SK-N-SH (cell line): ENCODE measurements at regions not wholly inside any gene's neighbourhood (a gene's known extent, or its start where the extent isn't known, plus 50 kb on each side); places are given as distances from the start of the nearest gene placed in this dataset.

ENCODE experiments used
- CTCF ChIA-PET: fragments of 300-600, 350-600 bp; formaldehyde crosslinking; extraction: SDS; loops from one replicate; lab custom pipeline; 2021; lab: Yijun Ruan, JAX
- POLR2A ChIA-PET: fragments of 350-600 bp; sonication (Branson Sonifier 250); formaldehyde crosslinking; extraction: SDS; loops from one replicate; lab custom pipeline; 2020; ENCODE audit warnings: antibody characterized with exemption, inconsistent platforms; lab: Yijun Ruan, JAX
- DNase-seq: peaks from one replicate; pipeline ENCODE4 v3.0.0; 2012
- H2AFZ ChIP-seq: fragments of 200-600 bp; sonication (generic); 2 replicates; pipeline ENCODE4 v1.8.1; 2016; ENCODE audit warnings: antibody characterized with exemption, mild to moderate bottlenecking, low read depth
- H3F3A ChIP-seq: fragments of 200-600 bp; sonication (generic); replicated peaks from 2 replicates; pipeline ENCODE3; 2016; ENCODE audit warnings: antibody characterized with exemption, mild to moderate bottlenecking; ENCODE audit not compliant: insufficient read depth
- H3K27ac ChIP-seq, 2 experiments: fragments of 200-500 bp in 1 of 2; fragments of 200-600 bp in 1 of 2; sonication (Bioruptor generic) in 1 of 2; sonication (generic), shearing (Covaris generic) in 1 of 2; 2 replicates each; pipeline versions ENCODE4 v1.5.1 to v1.6.1; 2014 to 2016; ENCODE audit warnings: low read depth in 2 of 2, inconsistent platforms in 1 of 2, low read length in 1 of 2, mild to moderate bottlenecking in 1 of 2, mixed read lengths in 1 of 2
- H3K27me3 ChIP-seq: fragments of 200-600 bp; sonication (generic), shearing (Covaris generic); 2 replicates; pipeline ENCODE4 v1.6.1; 2016; ENCODE audit warnings: mixed run types; ENCODE audit not compliant: insufficient read depth
- H3K36me3 ChIP-seq, 2 experiments: fragments of 200-500 bp in 1 of 2; fragments of 200-600 bp in 1 of 2; sonication (Bioruptor generic) in 1 of 2; sonication (generic) in 1 of 2; replicated peaks in 1 of 2; 2 replicates each; pipeline versions ENCODE3 to v1.5.1; 2014 to 2016; ENCODE audit warnings: low read length in 1 of 2, mild to moderate bottlenecking in 1 of 2; ENCODE audit not compliant: insufficient read depth in 2 of 2, control insufficient read depth in 1 of 2
- H3K4me1 ChIP-seq, 2 experiments: fragments of 200-500 bp in 1 of 2; fragments of 200-600 bp in 1 of 2; sonication (Bioruptor generic) in 1 of 2; sonication (generic), shearing (Covaris generic) in 1 of 2; 2 replicates each; pipeline versions ENCODE4 v1.5.1 to v1.6.1; 2014 to 2016; ENCODE audit warnings: low read depth in 1 of 2, low read length in 1 of 2, mixed run types in 1 of 2; ENCODE audit not compliant: insufficient read depth in 2 of 2, control insufficient read depth in 1 of 2
- H3K4me2 ChIP-seq: fragments of 200-600 bp; sonication (generic), shearing (Covaris generic); 2 replicates; pipeline ENCODE4 v1.6.1; 2017; ENCODE audit warnings: mixed run types
- H3K4me3 ChIP-seq, 2 experiments: fragments of 200-500 bp in 1 of 2; fragments of 200-600 bp in 1 of 2; sonication (Bioruptor generic) in 1 of 2; sonication (generic), shearing (Covaris generic) in 1 of 2; 2 replicates each; pipeline versions ENCODE4 v1.5.1 to v1.8.1; 2014 to 2016; ENCODE audit warnings: low read depth in 2 of 2, inconsistent platforms in 1 of 2, low read length in 1 of 2, mild to moderate bottlenecking in 1 of 2, mixed read lengths in 1 of 2, moderate library complexity in 1 of 2
- H3K79me2 ChIP-seq: fragments of 200-600 bp; sonication (generic); 2 replicates; pipeline ENCODE4 v1.8.1; 2017; ENCODE audit warnings: mild to moderate bottlenecking; ENCODE audit not compliant: insufficient read depth
- H3K9ac ChIP-seq: fragments of 200-600 bp; sonication (generic); 2 replicates; pipeline ENCODE4 v1.6.1; 2017; ENCODE audit warnings: mixed run types
- H3K9me2 ChIP-seq: fragments of 200-600 bp; sonication (generic); 2 replicates; pipeline ENCODE4 v1.6.1; 2017; ENCODE audit warnings: mixed run types
- H3K9me3 ChIP-seq: fragments of 200-600 bp; sonication (generic); 2 replicates; pipeline ENCODE4 v1.6.1; 2017; ENCODE audit warnings: mixed run types, mild to moderate bottlenecking, moderate library complexity
- H4K20me1 ChIP-seq: fragments of 200-600 bp; sonication (generic); 2 replicates; pipeline ENCODE4 v1.6.1; 2017; ENCODE audit warnings: mild to moderate bottlenecking, mixed run types; ENCODE audit not compliant: insufficient read depth
- CHD2 ChIP-seq: fragments of 150-350 bp; IDR thresholded peaks from 2 replicates; pipeline ENCODE4 v1.6.1; 2018; ENCODE audit warnings: low read length; ENCODE audit not compliant: partially characterized antibody
- EP300 ChIP-seq, 2 experiments: IDR thresholded peaks; 2 replicates each; pipeline versions ENCODE4 v1.4.0 to v1.6.1; 2012; ENCODE audit warnings: borderline replicate concordance in 1 of 2, low read depth in 1 of 2, low read length in 1 of 2
- FOSL2 ChIP-seq: IDR thresholded peaks from 2 replicates; pipeline ENCODE4 v1.4.0; 2012; ENCODE audit warnings: low read depth, mild to moderate bottlenecking, moderate library complexity, borderline replicate concordance
- FOXJ3 ChIP-seq: sonication (generic); formaldehyde crosslinking; IDR thresholded peaks from 2 replicates; pipeline ENCODE4 v1.5.1; 2020; ENCODE audit warnings: mild to moderate bottlenecking, missing genetic modification reagents
- FOXM1 ChIP-seq: IDR thresholded peaks from 2 replicates; pipeline ENCODE4 v1.4.0; 2012; ENCODE audit warnings: low read depth, mild to moderate bottlenecking
- GATA2 ChIP-seq: sonication (generic); formaldehyde crosslinking; IDR thresholded peaks from 2 replicates; pipeline ENCODE4 v1.5.0; 2020; ENCODE audit warnings: mild to moderate bottlenecking, missing genetic modification reagents
- RAD21 ChIP-seq: IDR thresholded peaks from 2 replicates; pipeline ENCODE4 v1.6.1; 2012; ENCODE audit warnings: mild to moderate bottlenecking, low read length
- RCOR1 ChIP-seq: fragments of 150-350 bp; IDR thresholded peaks from 2 replicates; pipeline ENCODE4 v1.6.1; 2017; ENCODE audit warnings: antibody characterized with exemption, low read length
- SIN3A ChIP-seq: IDR thresholded peaks from 2 replicates; pipeline ENCODE4 v1.6.1; 2012; ENCODE audit warnings: low read depth, mild to moderate bottlenecking, low read length, moderate library complexity, borderline replicate concordance
- SMC3 ChIP-seq: IDR thresholded peaks from 2 replicates; pipeline ENCODE4 v1.6.1; 2012; ENCODE audit warnings: low read depth, low read length, improper control_type of control experiment
- WGBS: methylation state at CpG from one replicate; pipeline ENCODE4 v1.1.6; 2017; ENCODE audit warnings: low lambda C conversion rate; 5-methylcytosine and 5-hydroxymethylcytosine counted together
- TF ChIP-seq, protein P1 (sequence below): IDR thresholded peaks from 2 replicates; pipeline ENCODE4 v1.6.1; 2012; ENCODE audit warnings: mild to moderate bottlenecking, low read depth, low read length, moderate library complexity
- TF ChIP-seq, protein P2 (sequence below): IDR thresholded peaks from 2 replicates; pipeline ENCODE4 v1.4.0; 2012; ENCODE audit warnings: low read depth
- TF ChIP-seq, protein P3 (sequence below): fragments of 150-350 bp; IDR thresholded peaks from 2 replicates; pipeline ENCODE4 v1.6.1; 2017; ENCODE audit warnings: antibody characterized with exemption, low read length, low read depth, borderline replicate concordance
- TF ChIP-seq, protein P4 (sequence below): IDR thresholded peaks from 2 replicates; pipeline ENCODE4 v1.4.0; 2012; ENCODE audit warnings: low read depth, borderline replicate concordance
- TF ChIP-seq, protein P5 (sequence below): IDR thresholded peaks from 2 replicates; pipeline ENCODE4; 2012
- TF ChIP-seq, protein P6 (sequence below): fragments of 200-600 bp; sonication (generic); IDR thresholded peaks from 2 replicates; pipeline ENCODE4 v1.6.1; 2017; ENCODE audit warnings: antibody characterized with exemption, mild to moderate bottlenecking, moderate library complexity

DNA sequence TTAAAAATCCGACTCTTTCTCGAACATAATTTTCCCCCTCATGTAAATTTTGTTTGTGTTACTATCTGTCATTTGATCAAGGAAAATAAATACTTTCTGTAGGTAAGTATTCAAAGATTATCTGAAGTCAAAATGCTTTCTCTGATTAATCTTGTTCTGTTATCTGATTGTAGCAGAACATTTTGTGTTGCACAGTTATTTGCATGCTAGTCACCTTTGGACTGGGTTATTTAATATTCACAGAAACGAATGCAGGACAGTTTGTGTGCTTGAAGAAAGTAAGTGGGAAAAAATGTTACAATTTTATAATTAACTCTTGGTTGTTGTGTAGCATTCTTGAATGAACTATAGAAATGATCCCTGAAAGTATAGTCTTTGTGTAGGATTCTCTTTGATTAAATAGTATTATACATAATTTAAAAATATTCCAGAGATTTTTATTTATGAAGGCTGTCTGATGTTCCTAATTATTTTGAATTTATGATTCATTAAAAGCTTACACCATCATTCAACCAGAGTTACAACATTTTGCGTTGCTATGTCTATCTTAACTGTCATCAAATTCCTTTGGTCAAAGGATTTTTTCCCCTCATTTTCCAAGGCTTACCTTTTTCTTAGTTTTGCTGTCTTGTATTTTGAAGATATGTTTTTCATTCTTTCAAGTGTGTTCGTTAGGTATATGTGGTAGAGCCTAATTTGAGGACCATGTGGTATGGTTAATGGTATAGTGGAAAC is 176.6 kb downstream of the GIPC2 start:
- no peaks in the 10 kb centered on the region for H3K36me3 ChIP-seq
- H3K4me1 ChIP-seq: peaks cover 0 to 10% of the 10 kb centered on the region in 2 experiments; a peak in 2 of 4 replicates
- no peak for DNase-seq
- no peak overlapping the region for H3K4me3 ChIP-seq
- ChIA-PET CTCF (no interaction called here), POLR2A (no interaction called here)
- no peaks in the 10 kb centered on the region for H3K9me2 ChIP-seq
- H3K4me2 ChIP-seq: no peak overlapping the region
- no peaks in the 10 kb centered on the region for H3K79me2 ChIP-seq
- WGBS: 63% methylated on average over 5 of the region's 5 CpGs
- no peak overlapping the region for H3K27ac ChIP-seq
- H3K27me3 ChIP-seq: no peaks in the 10 kb centered on the region
- H4K20me1 ChIP-seq: no peaks in the 10 kb centered on the region
- H3F3A ChIP-seq: no peaks in the 10 kb centered on the region
- TF ChIP-seq CHD2: no peak
- TF ChIP-seq, protein P1, sequence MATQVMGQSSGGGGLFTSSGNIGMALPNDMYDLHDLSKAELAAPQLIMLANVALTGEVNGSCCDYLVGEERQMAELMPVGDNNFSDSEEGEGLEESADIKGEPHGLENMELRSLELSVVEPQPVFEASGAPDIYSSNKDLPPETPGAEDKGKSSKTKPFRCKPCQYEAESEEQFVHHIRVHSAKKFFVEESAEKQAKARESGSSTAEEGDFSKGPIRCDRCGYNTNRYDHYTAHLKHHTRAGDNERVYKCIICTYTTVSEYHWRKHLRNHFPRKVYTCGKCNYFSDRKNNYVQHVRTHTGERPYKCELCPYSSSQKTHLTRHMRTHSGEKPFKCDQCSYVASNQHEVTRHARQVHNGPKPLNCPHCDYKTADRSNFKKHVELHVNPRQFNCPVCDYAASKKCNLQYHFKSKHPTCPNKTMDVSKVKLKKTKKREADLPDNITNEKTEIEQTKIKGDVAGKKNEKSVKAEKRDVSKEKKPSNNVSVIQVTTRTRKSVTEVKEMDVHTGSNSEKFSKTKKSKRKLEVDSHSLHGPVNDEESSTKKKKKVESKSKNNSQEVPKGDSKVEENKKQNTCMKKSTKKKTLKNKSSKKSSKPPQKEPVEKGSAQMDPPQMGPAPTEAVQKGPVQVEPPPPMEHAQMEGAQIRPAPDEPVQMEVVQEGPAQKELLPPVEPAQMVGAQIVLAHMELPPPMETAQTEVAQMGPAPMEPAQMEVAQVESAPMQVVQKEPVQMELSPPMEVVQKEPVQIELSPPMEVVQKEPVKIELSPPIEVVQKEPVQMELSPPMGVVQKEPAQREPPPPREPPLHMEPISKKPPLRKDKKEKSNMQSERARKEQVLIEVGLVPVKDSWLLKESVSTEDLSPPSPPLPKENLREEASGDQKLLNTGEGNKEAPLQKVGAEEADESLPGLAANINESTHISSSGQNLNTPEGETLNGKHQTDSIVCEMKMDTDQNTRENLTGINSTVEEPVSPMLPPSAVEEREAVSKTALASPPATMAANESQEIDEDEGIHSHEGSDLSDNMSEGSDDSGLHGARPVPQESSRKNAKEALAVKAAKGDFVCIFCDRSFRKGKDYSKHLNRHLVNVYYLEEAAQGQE: no peak
- no peak for TF ChIP-seq RAD21
- TF ChIP-seq FOXM1: no peak
- no peak for TF ChIP-seq FOXJ3
- TF ChIP-seq, protein P2, sequence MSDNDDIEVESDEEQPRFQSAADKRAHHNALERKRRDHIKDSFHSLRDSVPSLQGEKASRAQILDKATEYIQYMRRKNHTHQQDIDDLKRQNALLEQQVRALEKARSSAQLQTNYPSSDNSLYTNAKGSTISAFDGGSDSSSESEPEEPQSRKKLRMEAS: no peak
- TF ChIP-seq, protein P3, sequence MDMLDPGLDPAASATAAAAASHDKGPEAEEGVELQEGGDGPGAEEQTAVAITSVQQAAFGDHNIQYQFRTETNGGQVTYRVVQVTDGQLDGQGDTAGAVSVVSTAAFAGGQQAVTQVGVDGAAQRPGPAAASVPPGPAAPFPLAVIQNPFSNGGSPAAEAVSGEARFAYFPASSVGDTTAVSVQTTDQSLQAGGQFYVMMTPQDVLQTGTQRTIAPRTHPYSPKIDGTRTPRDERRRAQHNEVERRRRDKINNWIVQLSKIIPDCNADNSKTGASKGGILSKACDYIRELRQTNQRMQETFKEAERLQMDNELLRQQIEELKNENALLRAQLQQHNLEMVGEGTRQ: no peak
- TF ChIP-seq, protein P4, sequence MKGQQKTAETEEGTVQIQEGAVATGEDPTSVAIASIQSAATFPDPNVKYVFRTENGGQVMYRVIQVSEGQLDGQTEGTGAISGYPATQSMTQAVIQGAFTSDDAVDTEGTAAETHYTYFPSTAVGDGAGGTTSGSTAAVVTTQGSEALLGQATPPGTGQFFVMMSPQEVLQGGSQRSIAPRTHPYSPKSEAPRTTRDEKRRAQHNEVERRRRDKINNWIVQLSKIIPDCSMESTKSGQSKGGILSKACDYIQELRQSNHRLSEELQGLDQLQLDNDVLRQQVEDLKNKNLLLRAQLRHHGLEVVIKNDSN: no peak
- TF ChIP-seq GATA2 (CRISPR knock-in tag): no peak
- no peak for TF ChIP-seq RCOR1
- TF ChIP-seq, protein P5, sequence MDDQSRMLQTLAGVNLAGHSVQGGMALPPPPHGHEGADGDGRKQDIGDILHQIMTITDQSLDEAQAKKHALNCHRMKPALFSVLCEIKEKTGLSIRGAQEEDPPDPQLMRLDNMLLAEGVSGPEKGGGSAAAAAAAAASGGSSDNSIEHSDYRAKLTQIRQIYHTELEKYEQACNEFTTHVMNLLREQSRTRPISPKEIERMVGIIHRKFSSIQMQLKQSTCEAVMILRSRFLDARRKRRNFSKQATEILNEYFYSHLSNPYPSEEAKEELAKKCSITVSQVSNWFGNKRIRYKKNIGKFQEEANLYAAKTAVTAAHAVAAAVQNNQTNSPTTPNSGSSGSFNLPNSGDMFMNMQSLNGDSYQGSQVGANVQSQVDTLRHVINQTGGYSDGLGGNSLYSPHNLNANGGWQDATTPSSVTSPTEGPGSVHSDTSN: no peak
- no peak for TF ChIP-seq EP300 (IDR thresholded peaks at IDR 0.05; ENCODE audit: borderline replicate concordance in 1 of 2, low read depth in 1 of 2, low read length in 1 of 2)
- TF ChIP-seq, protein P6, sequence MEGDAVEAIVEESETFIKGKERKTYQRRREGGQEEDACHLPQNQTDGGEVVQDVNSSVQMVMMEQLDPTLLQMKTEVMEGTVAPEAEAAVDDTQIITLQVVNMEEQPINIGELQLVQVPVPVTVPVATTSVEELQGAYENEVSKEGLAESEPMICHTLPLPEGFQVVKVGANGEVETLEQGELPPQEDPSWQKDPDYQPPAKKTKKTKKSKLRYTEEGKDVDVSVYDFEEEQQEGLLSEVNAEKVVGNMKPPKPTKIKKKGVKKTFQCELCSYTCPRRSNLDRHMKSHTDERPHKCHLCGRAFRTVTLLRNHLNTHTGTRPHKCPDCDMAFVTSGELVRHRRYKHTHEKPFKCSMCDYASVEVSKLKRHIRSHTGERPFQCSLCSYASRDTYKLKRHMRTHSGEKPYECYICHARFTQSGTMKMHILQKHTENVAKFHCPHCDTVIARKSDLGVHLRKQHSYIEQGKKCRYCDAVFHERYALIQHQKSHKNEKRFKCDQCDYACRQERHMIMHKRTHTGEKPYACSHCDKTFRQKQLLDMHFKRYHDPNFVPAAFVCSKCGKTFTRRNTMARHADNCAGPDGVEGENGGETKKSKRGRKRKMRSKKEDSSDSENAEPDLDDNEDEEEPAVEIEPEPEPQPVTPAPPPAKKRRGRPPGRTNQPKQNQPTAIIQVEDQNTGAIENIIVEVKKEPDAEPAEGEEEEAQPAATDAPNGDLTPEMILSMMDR: no peak
- TF ChIP-seq FOSL2: no peak
- no peak for TF ChIP-seq SIN3A
- TF ChIP-seq SMC3: no peak
- H3K9ac ChIP-seq: no peak overlapping the region
- no peak overlapping the region for H2AFZ ChIP-seq
- H3K9me3 ChIP-seq: no peaks in the 10 kb centered on the region
